ENCODE measurements at regions not wholly inside any gene's neighbourhood (a gene's known extent, or its start where the extent isn't known, plus 50 kb on each side); places are given as distances from the start of the nearest gene placed in this dataset.
A peak's percentile ranks its signal among the peaks of the same experiment; 100 is the strongest.

DNA sequence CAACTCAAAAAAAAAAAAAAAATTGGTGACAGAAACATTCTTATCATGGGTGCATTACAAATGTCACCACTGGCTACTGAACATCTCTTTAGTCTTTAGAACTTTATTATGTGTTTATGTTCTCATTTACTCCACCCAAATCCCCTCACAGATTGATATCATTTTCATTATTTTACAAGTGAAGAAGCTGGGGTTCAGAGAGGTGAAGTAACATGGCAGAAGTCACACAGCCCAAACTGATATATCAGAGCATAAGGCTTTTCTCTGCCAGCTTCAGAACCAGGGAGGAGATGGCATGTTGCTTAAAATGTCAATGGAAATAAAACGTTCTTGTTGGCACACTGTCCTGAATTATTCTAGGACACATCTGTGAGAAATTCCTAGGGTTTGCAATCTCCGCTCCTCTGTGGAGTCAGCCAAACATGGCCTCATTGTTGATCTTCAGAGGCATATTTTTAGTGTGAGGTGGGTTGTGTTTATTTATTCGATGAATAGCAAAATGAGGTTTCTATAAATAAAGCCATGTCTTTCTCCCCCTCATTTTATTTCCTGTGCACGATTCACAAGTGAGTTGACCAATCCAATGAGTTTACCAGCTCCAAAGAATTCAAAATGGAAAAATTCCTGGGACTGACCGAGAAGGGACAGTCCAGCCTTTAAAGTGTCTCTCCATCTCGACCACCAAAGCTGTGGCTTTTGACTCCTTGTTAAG lies 72.9 kb upstream of the ANO1 start:
- in situ Hi-C loops (cut with HindIII; ENCODE audit: low pct_unique_long_range_greater_than_20kb, low sequenced_read_pairs) = no loop called here
- no peak for TF ChIP-seq JUND (IDR thresholded peaks at IDR 0.05; ENCODE audit: low read depth)
- DNase-seq (ENCODE audit: low read depth in 1 of 2, low spot score in 1 of 2) = no peak

- DNase-seq (ENCODE audit: low read depth in 1 of 2, low spot score in 1 of 2) = no peak
- no peak for TF ChIP-seq JUND (IDR thresholded peaks at IDR 0.05; ENCODE audit: low read depth)
- in situ Hi-C loops (cut with HindIII; ENCODE audit: low pct_unique_long_range_greater_than_20kb, low sequenced_read_pairs) = no loop called here
These were observed 70.3 kb upstream of the ANO1 start for GRCh38 chr11:70007796-70008195.

DNA sequence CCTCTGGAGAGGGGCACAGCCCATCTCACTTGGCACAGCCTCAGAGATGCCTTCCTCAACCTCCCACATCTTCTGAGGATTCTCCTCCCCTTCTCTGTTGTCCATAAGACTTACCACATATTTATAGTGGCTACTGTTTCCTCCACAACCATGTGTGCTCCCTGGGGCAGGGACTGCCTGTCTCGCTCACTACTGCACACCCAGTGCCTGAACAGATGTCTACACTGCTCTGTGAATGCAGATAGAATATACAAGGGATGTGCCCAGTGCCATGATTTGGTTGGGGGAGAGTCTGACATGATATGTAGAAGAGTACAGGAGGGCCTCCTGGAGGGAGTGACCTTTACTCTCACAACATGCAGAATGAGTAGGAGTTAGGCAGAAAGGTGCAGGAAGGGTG lies 67.3 kb upstream of the ANO1 start:
- in situ Hi-C loops (cut with HindIII; ENCODE audit: low pct_unique_long_range_greater_than_20kb, low sequenced_read_pairs) = no loop called here
- no peak for TF ChIP-seq JUND (IDR thresholded peaks at IDR 0.05; ENCODE audit: low read depth)
- no peak for DNase-seq (ENCODE audit: low read depth in 1 of 2, low spot score in 1 of 2)

- in situ Hi-C loops (cut with HindIII; ENCODE audit: low pct_unique_long_range_greater_than_20kb, low sequenced_read_pairs) = no loop called here
- DNase-seq (ENCODE audit: low read depth in 1 of 2, low spot score in 1 of 2) = no peak
- TF ChIP-seq JUND (IDR thresholded peaks at IDR 0.05; ENCODE audit: low read depth) = no peak
These were observed 65.9 kb upstream of the ANO1 start for GRCh38 chr11:70012134-70012733.

GRCh38 chr11:70014291-70014690 lies 63.8 kb upstream of the ANO1 start:
- no peak for DNase-seq (ENCODE audit: low read depth in 1 of 2, low spot score in 1 of 2)
- in situ Hi-C loops (cut with HindIII; ENCODE audit: low pct_unique_long_range_greater_than_20kb, low sequenced_read_pairs) = no loop called here
- no peak for TF ChIP-seq JUND (IDR thresholded peaks at IDR 0.05; ENCODE audit: low read depth)

GRCh38 chr11:70016666-70017367 lies 61.3 kb upstream of the ANO1 start:
- DNase-seq (ENCODE audit: low read depth in 1 of 2, low spot score in 1 of 2) = no peak
- in situ Hi-C loops (cut with HindIII; ENCODE audit: low pct_unique_long_range_greater_than_20kb, low sequenced_read_pairs) = no loop called here
- TF ChIP-seq JUND (IDR thresholded peaks at IDR 0.05; ENCODE audit: low read depth) = no peak

DNA sequence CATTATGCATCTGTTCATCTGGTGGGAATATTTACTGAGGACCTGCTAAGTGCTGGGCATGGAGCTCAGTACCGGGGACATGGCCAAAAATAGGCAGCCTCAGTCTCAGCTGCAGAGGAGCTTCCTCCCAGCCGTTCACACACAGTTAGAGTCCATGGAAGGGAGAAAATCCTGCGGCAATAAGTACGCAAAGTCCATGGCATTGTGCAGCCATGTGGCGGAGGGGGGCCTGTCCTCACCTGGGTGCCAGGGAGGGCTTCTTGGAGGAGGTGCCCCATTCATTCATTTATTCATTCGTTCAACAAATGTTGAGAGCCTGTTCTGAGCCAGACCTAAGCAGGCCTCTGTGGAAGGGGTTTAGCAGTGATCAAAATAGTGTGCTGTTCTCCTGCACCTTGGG lies 59.3 kb upstream of the ANO1 start:
- no peak for TF ChIP-seq JUND (IDR thresholded peaks at IDR 0.05; ENCODE audit: low read depth)
- in situ Hi-C loops (cut with HindIII; ENCODE audit: low pct_unique_long_range_greater_than_20kb, low sequenced_read_pairs) = no loop called here
- no peak for DNase-seq (ENCODE audit: low read depth in 1 of 2, low spot score in 1 of 2)

DNA sequence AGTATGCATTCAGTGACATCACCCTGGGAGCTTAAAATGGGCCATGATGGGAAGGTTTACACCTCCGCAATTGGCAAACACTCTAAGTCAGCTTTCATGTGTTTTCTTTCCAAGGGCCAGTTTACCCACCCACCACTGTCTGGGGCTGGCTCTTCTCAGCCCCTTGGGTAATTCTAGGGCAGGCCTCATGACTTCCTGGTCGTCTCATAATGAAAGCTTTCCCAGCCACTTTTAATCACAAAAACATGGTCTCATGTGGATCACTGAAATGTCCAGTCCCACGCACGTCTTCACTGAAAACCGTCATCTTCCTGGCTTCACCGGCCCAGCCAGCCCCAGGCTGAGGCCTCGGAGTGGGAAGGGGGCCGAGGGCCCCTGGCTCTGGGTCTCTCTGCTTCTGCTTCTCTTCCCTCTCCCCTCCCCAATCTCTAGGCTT lies 58.5 kb upstream of the ANO1 start:
- DNase-seq (ENCODE audit: low read depth in 1 of 2, low spot score in 1 of 2) = no peak
- TF ChIP-seq JUND (IDR thresholded peaks at IDR 0.05; ENCODE audit: low read depth) = no peak
- in situ Hi-C loops (cut with HindIII; ENCODE audit: low pct_unique_long_range_greater_than_20kb, low sequenced_read_pairs) = no loop called here

DNA sequence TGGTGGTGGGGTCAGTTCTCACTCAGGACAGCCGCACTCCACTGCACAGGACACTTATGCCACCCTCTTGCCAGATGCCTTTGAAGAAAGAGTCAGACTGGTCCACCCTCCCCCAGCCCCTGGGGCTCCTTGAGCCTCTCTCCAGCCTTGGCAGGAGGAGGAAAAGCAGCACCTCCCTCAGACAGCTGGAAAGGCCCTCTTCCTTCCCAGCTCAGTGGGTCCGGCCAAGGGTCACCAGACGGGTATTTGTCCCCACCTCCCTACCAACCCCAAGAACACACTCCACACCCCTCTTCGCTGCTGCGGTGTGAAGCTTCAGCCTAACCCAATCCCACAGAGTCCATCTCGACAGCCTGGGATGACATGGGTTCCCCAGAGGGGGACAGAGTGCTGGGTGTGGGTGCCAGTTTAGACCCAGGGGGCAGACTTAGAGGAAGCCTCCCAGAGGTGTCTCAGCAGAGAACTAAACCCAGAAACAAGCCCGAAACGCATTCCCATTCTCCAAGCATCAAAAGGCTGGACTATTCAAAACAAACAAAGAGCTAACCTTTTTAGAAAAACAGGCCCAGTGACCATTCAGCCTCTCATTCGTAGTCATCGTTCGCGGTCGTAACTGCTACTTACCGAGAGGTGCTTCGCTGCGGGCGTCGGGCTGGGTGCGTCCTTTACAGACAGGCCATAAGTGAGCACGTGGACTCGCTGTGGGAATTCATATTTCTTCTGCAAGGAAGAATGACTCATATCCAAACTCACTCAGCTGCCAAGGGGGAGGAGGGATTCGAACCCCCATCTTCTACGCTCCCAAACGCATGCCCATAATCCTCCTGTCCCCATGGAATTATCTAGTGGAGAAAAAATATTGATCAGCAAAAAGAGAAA lies 57.5 kb upstream of the ANO1 start:
- no peak for TF ChIP-seq JUND (IDR thresholded peaks at IDR 0.05; ENCODE audit: low read depth)
- peak in 1 of 2 experiments; percentile 50 for DNase-seq (ENCODE audit: low read depth in 1 of 2, low spot score in 1 of 2)
- in situ Hi-C loops (cut with HindIII; ENCODE audit: low pct_unique_long_range_greater_than_20kb, low sequenced_read_pairs) = no loop called here

GRCh38 chr11:70021586-70021985 lies 56.5 kb upstream of the ANO1 start:
- no peak for DNase-seq (ENCODE audit: low read depth in 1 of 2, low spot score in 1 of 2)
- in situ Hi-C loops (cut with HindIII; ENCODE audit: low pct_unique_long_range_greater_than_20kb, low sequenced_read_pairs) = no loop called here
- no peak for TF ChIP-seq JUND (IDR thresholded peaks at IDR 0.05; ENCODE audit: low read depth)

GRCh38 chr11:70024036-70024772 lies 53.9 kb upstream of the ANO1 start:
- in situ Hi-C loops (cut with HindIII; ENCODE audit: low pct_unique_long_range_greater_than_20kb, low sequenced_read_pairs) = no loop called here
- TF ChIP-seq JUND (IDR thresholded peaks at IDR 0.05; ENCODE audit: low read depth) = no peak
- DNase-seq (ENCODE audit: low read depth in 1 of 2, low spot score in 1 of 2) = no peak

DNA sequence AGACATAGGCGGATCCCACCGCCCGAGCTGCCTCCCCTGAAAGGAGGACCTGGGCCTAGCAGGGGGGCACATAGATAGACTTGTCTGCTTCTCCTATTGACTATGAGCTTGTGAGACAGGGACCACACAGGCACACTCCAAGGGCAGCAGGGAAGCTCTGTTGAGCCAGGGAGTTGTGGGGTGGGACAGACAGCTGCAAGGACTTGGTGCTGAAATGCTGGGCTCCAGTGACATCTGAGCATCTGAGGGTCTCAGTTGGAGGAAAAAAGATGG lies 53.4 kb upstream of the ANO1 start:
- in situ Hi-C loops (cut with HindIII; ENCODE audit: low pct_unique_long_range_greater_than_20kb, low sequenced_read_pairs) = no loop called here
- no peak for TF ChIP-seq JUND (IDR thresholded peaks at IDR 0.05; ENCODE audit: low read depth)
- DNase-seq (ENCODE audit: low read depth in 1 of 2, low spot score in 1 of 2) = no peak

Measured in T47D (cell line).